HTR-8/SVneo (cell line): ENCODE measurements at regions not wholly inside any gene's neighbourhood (a gene's known extent, or its start where the extent isn't known, plus 50 kb on each side); places are given as distances from the start of the nearest gene placed in this dataset.
A peak's percentile ranks its signal among the peaks of the same experiment; 100 is the strongest.
"Not testable (repeated sequence)": the region's sequence is repeated elsewhere in the genome, so short reads cannot be mapped to it uniquely, and the experiment has no call there.

ENCODE experiments used
- DNase-seq: peaks from one replicate; pipeline ENCODE4 v3.0.0; 2011; ENCODE audit warnings: low spot score, mixed read lengths; ENCODE audit not compliant: insufficient read length
- FAIRE-seq: peaks from 2 replicates; lab custom pipeline; 2011; peaks lifted over from hg19 to GRCh38; lab: Jason Lieb, UNC

DNA sequence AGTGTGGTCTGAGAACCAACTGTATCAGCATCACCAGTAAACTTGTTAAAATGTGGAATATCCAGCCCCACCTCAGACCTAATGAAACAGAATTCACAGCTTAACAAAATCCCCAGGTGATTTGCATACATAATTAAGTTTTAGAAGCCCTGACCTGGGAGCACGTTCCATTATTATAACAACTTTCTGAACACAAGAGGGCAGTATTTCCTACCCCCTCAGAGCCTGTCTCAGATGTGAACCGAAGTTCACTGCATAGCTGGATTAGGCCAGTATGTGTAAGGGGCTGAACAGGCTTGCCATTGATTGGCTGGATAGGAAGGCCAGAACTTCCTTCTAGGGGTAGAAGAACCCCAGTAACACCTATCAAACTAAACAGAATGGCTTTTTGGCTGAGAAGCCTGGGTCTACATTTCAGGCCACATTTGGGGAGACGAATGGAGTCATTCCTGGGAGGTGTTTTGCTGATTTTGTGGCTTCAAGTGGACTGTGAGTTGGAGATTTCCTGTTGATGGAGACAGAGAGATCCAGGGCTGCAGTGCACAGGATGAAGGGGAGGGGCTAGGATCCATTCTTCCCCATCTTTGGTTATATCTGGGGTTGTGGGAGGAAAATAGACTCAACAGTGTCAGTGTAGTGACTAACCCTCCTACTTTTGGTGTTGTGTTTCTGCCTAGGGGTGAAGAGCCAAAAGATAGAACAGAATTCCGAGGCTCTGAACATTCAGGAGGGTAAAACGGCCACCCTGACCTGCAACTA lies 94.7 kb upstream of the OR4E1 start:
- FAIRE-seq (no peak), DNase-seq (peak; percentile 5)

- not testable (repeated sequence) for FAIRE-seq, DNase-seq
Observed at GRCh38 chr14:21760360-21760759, 86.7 kb upstream of the OR4E1 start.

DNA sequence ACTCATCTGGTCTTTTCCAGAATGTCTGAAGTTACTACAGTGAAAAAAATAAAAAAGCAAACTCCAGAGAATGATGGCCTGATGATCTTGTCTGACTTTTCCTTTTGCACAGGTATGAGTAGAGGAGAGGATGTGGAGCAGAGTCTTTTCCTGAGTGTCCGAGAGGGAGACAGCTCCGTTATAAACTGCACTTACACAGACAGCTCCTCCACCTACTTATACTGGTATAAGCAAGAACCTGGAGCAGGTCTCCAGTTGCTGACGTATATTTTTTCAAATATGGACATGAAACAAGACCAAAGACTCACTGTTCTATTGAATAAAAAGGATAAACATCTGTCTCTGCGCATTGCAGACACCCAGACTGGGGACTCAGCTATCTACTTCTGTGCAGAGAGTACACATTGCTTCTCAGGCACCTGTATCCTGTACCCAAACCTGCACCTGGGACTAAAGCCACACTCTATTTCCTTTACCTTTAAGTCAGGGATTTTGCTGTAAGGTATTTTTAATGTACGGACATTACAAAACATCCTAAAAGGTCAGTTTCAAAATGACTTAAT lies 75.8 kb upstream of the OR4E1 start:
- FAIRE-seq, result no peak
- DNase-seq, result no peak

- FAIRE-seq, result no peak
Observed at GRCh38 chr14:21748869-21749303, 75.3 kb upstream of the OR4E1 start.

GRCh38 chr14:21735639-21736307 lies 62.2 kb upstream of the OR4E1 start:
- no peak for DNase-seq
- no peak for FAIRE-seq

More at GRCh38 chr14:21748869-21749303, 75.3 kb upstream of the OR4E1 start:
- DNase-seq, result peak; percentile 9

DNA sequence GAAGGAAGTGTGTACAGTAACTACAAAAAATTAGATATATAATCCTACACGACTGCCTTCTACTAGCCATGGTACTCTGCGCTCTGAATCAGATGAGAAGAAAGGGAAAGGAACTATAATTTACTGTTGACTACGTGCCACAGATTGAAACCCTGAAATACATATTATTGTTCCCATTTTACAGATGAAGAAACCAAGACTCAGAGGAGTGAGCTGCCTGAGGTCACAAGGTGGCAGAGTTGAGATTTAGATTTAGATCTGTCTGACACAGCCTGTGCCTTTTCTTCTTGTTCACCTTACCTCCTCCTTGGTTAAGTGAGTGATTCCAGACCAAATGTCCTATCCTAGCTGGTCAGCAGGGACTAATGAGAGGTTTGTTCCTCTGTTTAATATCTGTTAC lies 61.6 kb upstream of the OR4E1 start:
- DNase-seq (no peak), FAIRE-seq (no peak)

- DNase-seq (peak; percentile 30), FAIRE-seq (no peak)
Observed at GRCh38 chr14:21734457-21735074, 60.9 kb upstream of the OR4E1 start.

- DNase-seq (no peak), FAIRE-seq (no peak)
Observed at GRCh38 chr14:21729703-21730233, 56.1 kb upstream of the OR4E1 start.

DNA sequence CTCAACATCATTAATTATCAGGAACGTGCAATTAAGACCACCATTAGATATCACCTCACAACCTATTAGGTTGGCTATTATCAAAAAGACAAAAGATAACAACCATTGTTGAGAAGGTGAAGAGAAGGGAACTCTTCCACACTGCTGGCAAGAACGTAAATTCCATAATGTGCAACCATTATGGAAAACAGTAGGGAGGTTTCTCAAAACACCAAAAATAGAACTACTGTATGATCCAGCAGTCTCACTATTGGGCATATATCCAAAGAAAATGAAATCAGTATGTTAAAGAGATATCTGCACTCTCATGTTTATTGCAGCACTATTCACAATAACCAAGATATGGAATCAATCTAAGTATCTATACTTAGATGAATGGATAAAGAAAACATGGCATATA lies 51.6 kb upstream of the OR4E1 start:
- FAIRE-seq, result no peak

GRCh38 chr14:21724090-21724973 lies 50.7 kb upstream of the OR4E1 start:
- DNase-seq (no peak), FAIRE-seq (no peak)

More for the DNA sequence above, 51.6 kb upstream of the OR4E1 start:
- no peak for DNase-seq

GRCh38 chr14:21723431-21724045 lies 49.9 kb upstream of the OR4E1 start:
- DNase-seq (peak; percentile 5), FAIRE-seq (no peak)
